Thyroid gland (tissue), 4 donors: ENCODE measurements at regions not wholly inside any gene's neighbourhood (a gene's known extent, or its start where the extent isn't known, plus 50 kb on each side); places are given as distances from the start of the nearest gene placed in this dataset.

ENCODE experiments used
- DNase-seq, 2 donors: peaks; one replicate each; pipeline ENCODE4 v3.0.0-alpha.2; 2019
- H3K27ac ChIP-seq, 3 donors: fragments of 200-600 bp; sonication (generic); 1 replicate in 2 of 3; 2 replicates in 1 of 3; pipeline ENCODE4 v1.5.1; 2016 to 2019; ENCODE audit warnings: mild to moderate bottlenecking in 1 of 3, moderate library complexity in 1 of 3
- H3K27me3 ChIP-seq: fragments of 200-600 bp; sonication (generic); one replicate; pipeline ENCODE4 v1.5.1; 2019
- H3K36me3 ChIP-seq, 2 donors: fragments of 200-600 bp; sonication (generic); one replicate each; pipeline ENCODE4 v1.5.1; 2016 to 2019
- H3K4me1 ChIP-seq, 2 donors: fragments of 200-600 bp; sonication (generic); one replicate each; pipeline ENCODE4 v1.5.1; 2017 to 2019
- H3K4me3 ChIP-seq, 3 donors: fragments of 200-600 bp; sonication (generic); replicated peaks in 1 of 3; 1 replicate in 2 of 3; 2 replicates in 1 of 3; pipeline ENCODE4 v1.5.1; 2016; ENCODE audit warnings: mild to moderate bottlenecking in 1 of 3
- H3K9me3 ChIP-seq: fragments of 200-600 bp; sonication (generic); one replicate; pipeline ENCODE4 v1.5.1; 2017
- CTCF ChIP-seq, 6 experiments: fragments of 200-600 bp in 3 of 6; fragments of 450-650 bp in 3 of 6; sonication (generic) in 3 of 6; IDR thresholded peaks; one replicate each; pipeline ENCODE4 v1.5.1; 2016 to 2019; ENCODE audit warnings: antibody characterized with exemption in 6 of 6, mild to moderate bottlenecking in 2 of 6, inconsistent platforms in 1 of 6, moderate library complexity in 1 of 6
- POLR2A ChIP-seq, 2 donors: fragments of 450-650 bp; IDR thresholded peaks; one replicate each; pipeline ENCODE4 v1.6.1; 2017; ENCODE audit warnings: antibody characterized with exemption in 2 of 2, mild to moderate bottlenecking in 2 of 2, moderate library complexity in 1 of 2
- WGBS, 2 donors: methylation state at CpG; one replicate each; pipeline ENCODE4 v1.1.5; 2017; 5-methylcytosine and 5-hydroxymethylcytosine counted together
- intact Hi-C: fragments of 100-400 bp; cut with DNase I; formaldehyde crosslinking; loops from one replicate; pipeline ENCODE4 v1.15.1; 2023

- Histone ChIP-seq H3K9me3 (no peaks in the 10 kb centered on the region), H3K27ac (peak overlapping the region; percentile 74 to 89 (median 87)), H3K36me3 (no peaks in the 10 kb centered on the region), H3K4me1 (peaks cover 34 to 35% of the 10 kb centered on the region in 2 donors), H3K27me3 (no peaks in the 10 kb centered on the region), H3K4me3 (no peak overlapping the region)
- intact Hi-C loops: no loop called here
- TF ChIP-seq CTCF (IDR thresholded peaks at IDR 0.05): no peak
- no peak for TF ChIP-seq POLR2A (IDR thresholded peaks at IDR 0.05)
- peak; percentile 53 to 54 for DNase-seq
- WGBS, 2 donors: 38 to 45% methylated on average over 16 of the region's 16 CpGs
Observed at GRCh38 chr17:79356839-79357447, 253.9 kb downstream of the RBFOX3 start.

- peak in 1 of 6 experiments; percentile 48 for TF ChIP-seq CTCF (IDR thresholded peaks at IDR 0.05)
- no peak for TF ChIP-seq POLR2A (IDR thresholded peaks at IDR 0.05)
- no peaks in the 10 kb centered on the region for H3K36me3 ChIP-seq
- H3K4me3 ChIP-seq: no peak overlapping the region
Observed at GRCh38 chr17:79355165-79355564, 255.7 kb downstream of the RBFOX3 start.

GRCh38 chr17:79354173-79354820 is 256.6 kb downstream of the RBFOX3 start:
- H3K9me3 ChIP-seq: no peaks in the 10 kb centered on the region
- H3K27me3 ChIP-seq: no peaks in the 10 kb centered on the region
- H3K36me3 ChIP-seq: no peaks in the 10 kb centered on the region
- no peak overlapping the region for H3K4me3 ChIP-seq
- intact Hi-C loops: no loop called here
- peak overlapping the region in 1 of 3 donors; percentile 87 for H3K27ac ChIP-seq
- WGBS, 2 donors: 79 to 86% methylated on average over 15 of the region's 15 CpGs
- DNase-seq: no peak
- no peak for TF ChIP-seq POLR2A (IDR thresholded peaks at IDR 0.05)
- peaks cover 34 to 35% of the 10 kb centered on the region in 2 donors for H3K4me1 ChIP-seq

More at GRCh38 chr17:79355165-79355564, 255.7 kb downstream of the RBFOX3 start:
- WGBS, 2 donors: 20 to 27% methylated on average over 9 to 11 of the region's 12 CpGs
- Histone ChIP-seq H3K27me3 (no peaks in the 10 kb centered on the region), H3K27ac (peak overlapping the region; percentile 55 to 89 (median 87)), H3K4me1 (peaks cover 34 to 35% of the 10 kb centered on the region in 2 donors), H3K9me3 (no peaks in the 10 kb centered on the region)
- DNase-seq: peak; percentile 70 to 75
- intact Hi-C loops: no loop called here

- Histone ChIP-seq H3K27me3 (no peaks in the 10 kb centered on the region), H3K9me3 (no peaks in the 10 kb centered on the region), H3K27ac (no peak overlapping the region), H3K36me3 (no peaks in the 10 kb centered on the region), H3K4me3 (no peak overlapping the region), H3K4me1 (peaks cover 29% of the 10 kb centered on the region in 2 donors)
- 69 to 70% methylated on average over 14 of the region's 14 CpGs for WGBS, 2 donors
- intact Hi-C loops: no loop called here
- peak; percentile 13 to 29 for DNase-seq
- TF ChIP-seq CTCF (IDR thresholded peaks at IDR 0.05) (no peak), POLR2A (IDR thresholded peaks at IDR 0.05) (no peak)
Observed at GRCh38 chr17:79353548-79353947, 257.3 kb downstream of the RBFOX3 start.

GRCh38 chr17:79353016-79353415 is 257.8 kb downstream of the RBFOX3 start:
- no peak overlapping the region for H3K27ac ChIP-seq
- TF ChIP-seq CTCF (IDR thresholded peaks at IDR 0.05) (no peak), POLR2A (IDR thresholded peaks at IDR 0.05) (no peak)
- H3K4me3 ChIP-seq: no peak overlapping the region
- DNase-seq: no peak
- peaks cover 24 to 26% of the 10 kb centered on the region in 2 donors for H3K4me1 ChIP-seq
- no peaks in the 10 kb centered on the region for H3K9me3 ChIP-seq
- H3K27me3 ChIP-seq: no peaks in the 10 kb centered on the region
- no peaks in the 10 kb centered on the region for H3K36me3 ChIP-seq
- intact Hi-C loops: no loop called here
- 91 to 93% methylated on average over 8 of the region's 8 CpGs for WGBS, 2 donors
